GM12891 (cell line): ENCODE measurements at regions not wholly inside any gene's neighbourhood (a gene's known extent, or its start where the extent isn't known, plus 50 kb on each side); places are given as distances from the start of the nearest gene placed in this dataset.

Experiments
- POLR2A ChIP-seq: IDR thresholded peaks from 2 replicates; pipeline ENCODE4 v1.6.1; 2011; ENCODE audit warnings: low read depth, low read length, control low read depth
- POU2F2 ChIP-seq: IDR thresholded peaks from 2 replicates; pipeline ENCODE4 v1.6.1; 2011; ENCODE audit warnings: low read depth, mild to moderate bottlenecking, control low read depth, low read length, moderate library complexity
- TAF1 ChIP-seq: IDR thresholded peaks from 2 replicates; pipeline ENCODE4 v1.6.1; 2011; ENCODE audit warnings: low read depth, low read length, control low read depth

DNA sequence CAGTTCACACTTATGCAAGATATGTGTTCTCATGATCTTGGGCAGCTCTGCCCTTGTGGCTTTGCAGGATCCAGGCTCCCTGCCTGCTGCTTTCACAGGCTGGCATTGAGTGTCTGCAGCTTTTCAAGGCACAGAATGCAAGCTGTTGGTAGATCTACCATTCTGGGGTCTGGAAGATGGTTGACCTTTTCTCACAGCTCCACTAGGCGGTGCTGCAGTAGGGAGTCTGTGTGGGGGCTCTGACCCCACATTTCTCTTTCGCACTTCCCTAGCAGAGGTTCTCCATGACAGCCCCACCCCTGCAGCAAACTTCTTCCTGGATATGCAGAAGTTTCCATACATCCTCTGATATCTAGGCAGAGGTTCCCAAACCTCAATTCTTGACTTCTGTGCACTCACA lies 500.5 kb downstream of the BRINP3 start:
- TF ChIP-seq TAF1, result no peak
- no peak for TF ChIP-seq POLR2A
- no peak for TF ChIP-seq POU2F2
